ENCODE measurements at regions not wholly inside any gene's neighbourhood (a gene's known extent, or its start where the extent isn't known, plus 50 kb on each side); places are given as distances from the start of the nearest gene placed in this dataset.

DNA sequence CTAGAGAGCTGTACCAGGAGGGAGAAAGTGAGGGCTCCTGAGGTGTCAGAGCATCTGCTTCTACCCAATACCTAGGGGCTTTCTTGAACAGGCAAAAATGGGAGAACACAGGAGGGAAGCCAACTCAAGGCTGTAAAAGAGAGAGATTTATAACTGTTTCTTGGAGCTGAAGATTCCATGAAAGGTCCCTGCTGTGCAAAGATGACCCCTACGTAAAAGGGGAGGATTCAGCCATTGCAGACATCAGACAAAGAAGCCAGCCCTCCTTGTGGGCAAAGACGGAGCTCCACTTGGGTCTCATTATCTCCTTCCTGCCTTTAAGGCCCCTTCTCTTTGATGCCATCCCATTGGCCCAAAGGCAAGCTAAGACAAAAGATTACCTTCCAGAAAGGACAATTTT lies 524.1 kb upstream of the CAMK1G start:
- TF ChIP-seq CTCF (IDR thresholded peaks at IDR 0.05) (no peak), ZFX (IDR thresholded peaks at IDR 0.05; ENCODE audit: borderline replicate concordance) (no peak)
